B cell (primary cell): ENCODE measurements at regions not wholly inside any gene's neighbourhood (a gene's known extent, or its start where the extent isn't known, plus 50 kb on each side); places are given as distances from the start of the nearest gene placed in this dataset.
"Not testable (repeated sequence)": the region's sequence is repeated elsewhere in the genome, so short reads cannot be mapped to it uniquely, and the experiment has no call there.

ENCODE experiments used
- CTCF ChIP-seq: fragments of 200-600 bp; IDR thresholded peaks from one replicate; pipeline ENCODE4 v1.8.0; 2022; ENCODE audit warnings: antibody characterized with exemption, mild to moderate bottlenecking
- EZH2 ChIP-seq: IDR thresholded peaks from 2 replicates; pipeline ENCODE4 v1.6.1; 2012; ENCODE audit warnings: borderline replicate concordance, low read depth, mild to moderate bottlenecking, moderate library complexity, low read length; ENCODE audit not compliant: insufficient read depth, poor library complexity, severe bottlenecking

- not testable (repeated sequence) for TF ChIP-seq CTCF, EZH2
Observed at GRCh38 chr16:46386805-46387620, 234.2 kb downstream of the SHCBP1 start.
